Frontal cortex (tissue), 3 donors: ENCODE measurements at regions not wholly inside any gene's neighbourhood (a gene's known extent, or its start where the extent isn't known, plus 50 kb on each side); places are given as distances from the start of the nearest gene placed in this dataset.

Experiments used
- DNase-seq, 2 donors: peaks; one replicate each; pipeline ENCODE4 v3.0.0; 2012; ENCODE audit warnings: low spot score in 2 of 2
- FAIRE-seq: peaks from 2 replicates; lab custom pipeline; 2012; peaks lifted over from hg19 to GRCh38; lab: Jason Lieb, UNC
- donor health status: control.
- donor health status: control.
- donor health status: control.

GRCh38 chr20:50242548-50242862 lies 51.9 kb downstream of the CEBPB start:
- DNase-seq (no peak), FAIRE-seq (no peak)

- FAIRE-seq: no peak
- peak; percentile 73 to 75 for DNase-seq
These were observed 52.4 kb downstream of the CEBPB start for GRCh38 chr20:50242863-50243609.

- no peak for FAIRE-seq
These were observed 53.2 kb downstream of the CEBPB start for GRCh38 chr20:50243610-50244351.

GRCh38 chr20:50244352-50245149 lies 53.9 kb downstream of the CEBPB start:
- no peak for DNase-seq
- no peak for FAIRE-seq

More at GRCh38 chr20:50243610-50244351, 53.2 kb downstream of the CEBPB start:
- DNase-seq: no peak

- FAIRE-seq: no peak
- DNase-seq: no peak
These were observed 55.1 kb downstream of the CEBPB start for GRCh38 chr20:50245498-50246366.

- no peak for DNase-seq
- FAIRE-seq: no peak
These were observed 56.0 kb downstream of the CEBPB start for GRCh38 chr20:50246367-50247195.

GRCh38 chr20:50247196-50248094 lies 56.8 kb downstream of the CEBPB start:
- DNase-seq (no peak), FAIRE-seq (no peak)

GRCh38 chr20:50248104-50248641 lies 57.5 kb downstream of the CEBPB start:
- FAIRE-seq: no peak

GRCh38 chr20:50249447-50250388 lies 59.1 kb downstream of the CEBPB start:
- DNase-seq: no peak
- no peak for FAIRE-seq

More at GRCh38 chr20:50248104-50248641, 57.5 kb downstream of the CEBPB start:
- no peak for DNase-seq

GRCh38 chr20:50250679-50251382 lies 60.2 kb downstream of the CEBPB start:
- DNase-seq: no peak
- no peak for FAIRE-seq

GRCh38 chr20:50251383-50251748 lies 60.7 kb downstream of the CEBPB start:
- DNase-seq (no peak), FAIRE-seq (no peak)

GRCh38 chr20:50251992-50252511 lies 61.4 kb downstream of the CEBPB start:
- DNase-seq (no peak), FAIRE-seq (no peak)

- DNase-seq (no peak), FAIRE-seq (no peak)
These were observed 62.1 kb downstream of the CEBPB start for GRCh38 chr20:50252701-50253100.

- FAIRE-seq: no peak
These were observed 62.5 kb downstream of the CEBPB start for GRCh38 chr20:50253101-50253500.

GRCh38 chr20:50254466-50255079 lies 63.9 kb downstream of the CEBPB start:
- FAIRE-seq (no peak), DNase-seq (no peak)

More at GRCh38 chr20:50253101-50253500, 62.5 kb downstream of the CEBPB start:
- no peak for DNase-seq
